NCI-H1092 treated with DMSO at 0.1 percent for 48 hours (cell line): ENCODE measurements at regions not wholly inside any gene's neighbourhood (a gene's known extent, or its start where the extent isn't known, plus 50 kb on each side); places are given as distances from the start of the nearest gene placed in this dataset.

Experiments used
- DNase-seq: peaks from one replicate; lab custom pipeline; 2025; lab: John Stamatoyannopoulos, UW

DNA sequence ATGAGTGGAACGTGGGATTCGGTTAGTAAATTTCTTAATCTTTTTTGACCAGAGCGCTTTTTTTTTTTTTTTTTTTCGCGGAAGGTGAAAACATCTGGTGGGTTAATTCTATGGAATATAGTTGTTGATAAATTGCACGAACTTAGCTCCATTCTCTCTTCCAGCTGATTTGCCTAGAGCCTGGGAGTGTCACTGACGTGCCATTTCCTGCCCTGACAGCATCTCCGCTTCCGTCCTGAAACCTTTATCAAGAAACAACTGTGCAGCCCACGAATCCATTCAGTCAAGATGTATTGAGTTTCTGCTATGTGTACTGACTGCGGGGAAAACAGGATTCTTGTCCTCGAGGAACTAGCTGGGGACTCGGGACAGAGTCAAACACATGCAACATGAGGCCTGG is 59.5 kb upstream of the TGM3 start:
- no peak for DNase-seq

- no peak for DNase-seq
Measured at GRCh38 chr20:2237059-2237458, 58.7 kb upstream of the TGM3 start.

- no peak for DNase-seq
Measured at GRCh38 chr20:2238601-2239000, 57.2 kb upstream of the TGM3 start.

DNA sequence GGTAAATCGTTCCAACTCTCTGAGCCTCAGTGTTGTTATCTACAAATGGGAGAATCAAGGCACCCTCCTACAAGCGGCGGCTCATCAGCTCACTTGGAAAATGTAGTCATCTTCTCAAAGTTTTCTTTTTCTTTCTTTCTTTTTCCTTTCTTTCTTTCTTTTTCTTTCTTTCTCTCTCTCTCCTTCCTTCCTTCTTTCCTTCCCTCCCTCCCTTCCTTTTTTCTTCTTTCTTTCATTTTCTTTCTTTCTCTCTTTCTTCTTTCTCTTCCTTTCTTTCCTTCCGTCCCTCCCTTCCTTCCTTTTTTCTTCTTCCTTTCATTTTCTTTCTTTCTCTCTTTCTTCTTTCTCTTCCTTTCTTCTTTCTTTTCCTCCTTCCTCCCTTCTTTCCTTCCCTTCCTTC is 55.0 kb upstream of the TGM3 start:
- no peak for DNase-seq

DNA sequence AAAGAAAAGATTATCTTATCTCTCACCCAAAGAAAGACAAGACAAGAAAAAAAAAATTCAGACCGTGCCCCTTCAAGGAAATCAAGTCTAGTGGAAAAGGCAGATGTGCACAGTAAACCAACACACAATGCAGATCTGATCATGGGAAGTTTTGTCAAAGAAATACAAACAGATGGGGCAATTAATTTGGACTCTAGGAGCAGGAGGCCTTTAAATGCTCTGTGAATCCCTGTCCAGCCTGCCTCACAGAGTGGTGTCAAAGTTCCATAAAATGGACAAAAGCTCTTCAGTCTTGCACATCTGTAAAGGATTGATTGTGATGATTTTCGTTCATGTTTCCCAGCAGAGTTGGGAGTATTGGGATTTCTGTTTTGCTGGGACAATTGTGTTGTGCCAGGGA is 53.1 kb upstream of the TGM3 start:
- no peak for DNase-seq

DNA sequence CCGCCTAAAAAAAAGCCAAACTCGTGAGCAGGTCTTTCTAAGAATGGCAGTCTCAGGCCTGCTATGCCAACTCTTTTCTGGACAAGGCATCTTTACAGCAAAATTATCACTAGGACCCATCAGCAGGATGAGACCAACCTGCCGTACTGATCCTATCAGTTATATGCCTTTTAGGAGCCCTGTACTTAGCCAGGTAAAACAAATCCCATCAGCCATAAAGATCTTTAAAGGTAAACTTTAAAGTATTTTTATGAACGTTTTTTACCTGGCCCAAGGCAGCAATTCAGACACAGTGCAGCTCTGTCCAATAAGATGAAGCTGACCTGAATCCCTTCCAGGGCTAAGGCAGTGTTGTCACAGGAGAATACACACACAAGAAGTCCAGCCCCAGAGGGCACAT is 51.3 kb upstream of the TGM3 start:
- DNase-seq: no peak

DNA sequence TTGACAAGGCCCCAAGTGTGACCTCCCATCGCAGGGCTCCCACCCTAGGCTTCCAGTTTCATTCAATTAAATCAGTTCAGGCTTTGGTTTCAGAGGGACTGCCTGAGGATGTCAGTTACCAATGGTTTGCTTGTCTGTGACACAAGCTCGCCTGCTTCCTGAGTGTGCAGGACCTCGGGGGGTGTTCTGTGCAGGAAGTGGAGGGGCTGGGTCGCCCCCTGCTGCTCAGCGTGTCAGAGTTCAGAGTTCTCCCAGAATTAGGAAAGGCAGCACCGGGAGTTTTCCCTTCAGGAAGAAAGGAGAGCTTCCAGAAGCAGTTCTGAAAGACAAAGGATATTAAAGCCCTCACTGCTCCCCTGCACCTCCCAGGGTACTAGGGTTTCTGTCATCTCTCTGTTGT is 50.8 kb upstream of the TGM3 start:
- DNase-seq: no peak

- no peak for DNase-seq
Measured at GRCh38 chr20:2245637-2246036, 50.2 kb upstream of the TGM3 start.
